SJCRH30 (cell line): ENCODE measurements at regions not wholly inside any gene's neighbourhood (a gene's known extent, or its start where the extent isn't known, plus 50 kb on each side); places are given as distances from the start of the nearest gene placed in this dataset.
"Not testable (repeated sequence)": the region's sequence is repeated elsewhere in the genome, so short reads cannot be mapped to it uniquely, and the experiment has no call there.

Experiments
- DNase-seq, 2 experiments: peaks; one replicate each; pipeline ENCODE4 v3.0.0-alpha.2; 2015 to 2020
- H3K27ac ChIP-seq: fragments of 250-450 bp; sonication (Bioruptor Pico); 2 replicates; pipeline ENCODE4 v1.5.1; 2020; ENCODE audit warnings: mild to moderate bottlenecking, moderate library complexity
- H3K27me3 ChIP-seq: fragments of 250-450 bp; sonication (Bioruptor Pico); 2 replicates; pipeline ENCODE4 v1.5.1; 2020; ENCODE audit warnings: mild to moderate bottlenecking, moderate library complexity
- H3K36me3 ChIP-seq: fragments of 250-450 bp; sonication (Bioruptor Pico); 2 replicates; pipeline ENCODE4 v1.5.1; 2020; ENCODE audit warnings: mild to moderate bottlenecking, moderate library complexity
- H3K4me1 ChIP-seq: fragments of 250-450 bp; sonication (Bioruptor Pico); 2 replicates; pipeline ENCODE4 v1.5.1; 2020; ENCODE audit warnings: mild to moderate bottlenecking, moderate library complexity
- H3K4me3 ChIP-seq: fragments of 250-450 bp; sonication (Bioruptor Pico); 2 replicates; pipeline ENCODE4 v1.5.1; 2020; ENCODE audit warnings: mild to moderate bottlenecking, moderate library complexity
- H3K9me3 ChIP-seq: fragments of 250-450 bp; sonication (Bioruptor Pico); replicated peaks from 2 replicates; pipeline ENCODE4 v1.5.1; 2020; ENCODE audit warnings: mild to moderate bottlenecking, moderate library complexity

GRCh38 chr6:62982951-62983350 is 228.3 kb upstream of the FKBP1C start:
- Histone ChIP-seq H3K4me1 (no peaks in the 10 kb centered on the region), H3K4me3 (no peak overlapping the region), H3K9me3 (no peaks in the 10 kb centered on the region), H3K27me3 (no peaks in the 10 kb centered on the region), H3K27ac (no peak overlapping the region), H3K36me3 (no peaks in the 10 kb centered on the region)
- peak in 1 of 2 experiments; percentile 1 for DNase-seq

- H3K36me3 ChIP-seq, H3K27me3 ChIP-seq, H3K9me3 ChIP-seq, H3K27ac ChIP-seq, H3K4me1 ChIP-seq, DNase-seq, H3K4me3 ChIP-seq: not testable (repeated sequence)
These were observed 219.6 kb upstream of the FKBP1C start for GRCh38 chr6:62991696-62992095.

- no peaks in the 10 kb centered on the region for H3K36me3 ChIP-seq
- H3K4me3 ChIP-seq: no peak overlapping the region
- H3K9me3 ChIP-seq: no peaks in the 10 kb centered on the region
- H3K27me3 ChIP-seq: no peaks in the 10 kb centered on the region
- no peak for DNase-seq
- H3K4me1 ChIP-seq: no peaks in the 10 kb centered on the region
- H3K27ac ChIP-seq: no peak overlapping the region
These were observed 217.3 kb upstream of the FKBP1C start for GRCh38 chr6:62993951-62994350.

- Histone ChIP-seq H3K27me3 (no peaks in the 10 kb centered on the region), H3K27ac (no peak overlapping the region), H3K9me3 (no peaks in the 10 kb centered on the region), H3K4me1 (no peaks in the 10 kb centered on the region), H3K4me3 (no peak overlapping the region), H3K36me3 (no peaks in the 10 kb centered on the region)
- no peak for DNase-seq
These were observed 213.2 kb upstream of the FKBP1C start for GRCh38 chr6:62998022-62998421.

- not testable (repeated sequence) for DNase-seq, H3K4me3 ChIP-seq, H3K27ac ChIP-seq
These were observed 212.0 kb upstream of the FKBP1C start for GRCh38 chr6:62999242-62999641.

GRCh38 chr6:62999796-63000195 is 211.5 kb upstream of the FKBP1C start:
- no peak overlapping the region for H3K27ac ChIP-seq
- no peaks in the 10 kb centered on the region for H3K27me3 ChIP-seq
- H3K36me3 ChIP-seq: no peaks in the 10 kb centered on the region
- H3K4me1 ChIP-seq: no peaks in the 10 kb centered on the region
- H3K4me3 ChIP-seq: no peak overlapping the region
- H3K9me3 ChIP-seq: no peaks in the 10 kb centered on the region
- no peak for DNase-seq

More at GRCh38 chr6:62999242-62999641, 212.0 kb upstream of the FKBP1C start:
- H3K27me3 ChIP-seq, H3K4me1 ChIP-seq, H3K36me3 ChIP-seq, H3K9me3 ChIP-seq: not testable (repeated sequence)

- H3K27me3 ChIP-seq, H3K4me1 ChIP-seq, H3K36me3 ChIP-seq, DNase-seq, H3K4me3 ChIP-seq, H3K27ac ChIP-seq, H3K9me3 ChIP-seq: not testable (repeated sequence)
These were observed 205.3 kb upstream of the FKBP1C start for GRCh38 chr6:63006018-63006417.

- not testable (repeated sequence) for H3K4me1 ChIP-seq, DNase-seq, H3K4me3 ChIP-seq, H3K27ac ChIP-seq, H3K9me3 ChIP-seq, H3K36me3 ChIP-seq, H3K27me3 ChIP-seq
These were observed 200.3 kb upstream of the FKBP1C start for GRCh38 chr6:63010962-63011361.

- DNase-seq: no peak
- H3K4me1 ChIP-seq: no peaks in the 10 kb centered on the region
- no peaks in the 10 kb centered on the region for H3K9me3 ChIP-seq
- H3K27me3 ChIP-seq: no peaks in the 10 kb centered on the region
- H3K27ac ChIP-seq: no peak overlapping the region
- H3K4me3 ChIP-seq: no peak overlapping the region
- H3K36me3 ChIP-seq: no peaks in the 10 kb centered on the region
These were observed 197.0 kb upstream of the FKBP1C start for GRCh38 chr6:63014290-63014689.

GRCh38 chr6:63022631-63023030 is 188.6 kb upstream of the FKBP1C start:
- DNase-seq: no peak
- no peak overlapping the region for H3K27ac ChIP-seq
- H3K36me3 ChIP-seq: no peaks in the 10 kb centered on the region
- H3K9me3 ChIP-seq: no peaks in the 10 kb centered on the region
- no peaks in the 10 kb centered on the region for H3K4me1 ChIP-seq
- H3K4me3 ChIP-seq: no peak overlapping the region
- no peaks in the 10 kb centered on the region for H3K27me3 ChIP-seq

GRCh38 chr6:63023726-63024125 is 187.5 kb upstream of the FKBP1C start:
- DNase-seq: peak in 1 of 2 experiments; percentile 1
- Histone ChIP-seq H3K4me3 (no peak overlapping the region), H3K27me3 (no peaks in the 10 kb centered on the region), H3K36me3 (no peaks in the 10 kb centered on the region), H3K4me1 (no peaks in the 10 kb centered on the region), H3K9me3 (no peaks in the 10 kb centered on the region), H3K27ac (no peak overlapping the region)

GRCh38 chr6:63049216-63049615 is 162.1 kb upstream of the FKBP1C start:
- Histone ChIP-seq H3K9me3 (no peaks in the 10 kb centered on the region), H3K36me3 (no peaks in the 10 kb centered on the region)

GRCh38 chr6:63053206-63053605 is 158.1 kb upstream of the FKBP1C start:
- H3K27me3 ChIP-seq, H3K4me1 ChIP-seq, DNase-seq, H3K4me3 ChIP-seq, H3K36me3 ChIP-seq, H3K9me3 ChIP-seq, H3K27ac ChIP-seq: not testable (repeated sequence)

More at GRCh38 chr6:63049216-63049615, 162.1 kb upstream of the FKBP1C start:
- H3K4me1 ChIP-seq: no peaks in the 10 kb centered on the region
- DNase-seq: no peak
- H3K4me3 ChIP-seq: no peak overlapping the region
- no peak overlapping the region for H3K27ac ChIP-seq
- no peaks in the 10 kb centered on the region for H3K27me3 ChIP-seq

- no peaks in the 10 kb centered on the region for H3K9me3 ChIP-seq
- H3K27me3 ChIP-seq: no peaks in the 10 kb centered on the region
- no peak overlapping the region for H3K27ac ChIP-seq
- H3K4me1 ChIP-seq: no peaks in the 10 kb centered on the region
- no peak overlapping the region for H3K4me3 ChIP-seq
- H3K36me3 ChIP-seq: no peaks in the 10 kb centered on the region
- peak in 1 of 2 experiments; percentile 4 for DNase-seq
These were observed 152.7 kb upstream of the FKBP1C start for GRCh38 chr6:63058601-63059000.

- Histone ChIP-seq H3K4me3 (no peak overlapping the region), H3K4me1 (no peaks in the 10 kb centered on the region), H3K27ac (no peak overlapping the region), H3K36me3 (no peaks in the 10 kb centered on the region), H3K9me3 (no peaks in the 10 kb centered on the region), H3K27me3 (no peaks in the 10 kb centered on the region)
- DNase-seq: no peak
These were observed 147.5 kb upstream of the FKBP1C start for GRCh38 chr6:63063631-63064271.

- Histone ChIP-seq H3K36me3 (no peaks in the 10 kb centered on the region), H3K9me3 (no peaks in the 10 kb centered on the region), H3K4me3 (no peak overlapping the region), H3K4me1 (no peaks in the 10 kb centered on the region), H3K27me3 (no peaks in the 10 kb centered on the region), H3K27ac (no peak overlapping the region)
- DNase-seq: peak in 1 of 2 experiments; percentile 30
These were observed 145.1 kb upstream of the FKBP1C start for GRCh38 chr6:63066055-63066704.
